NT2/D1 (cell line): ENCODE measurements at regions not wholly inside any gene's neighbourhood (a gene's known extent, or its start where the extent isn't known, plus 50 kb on each side); places are given as distances from the start of the nearest gene placed in this dataset.

Experiments used
- SUZ12 ChIP-seq: IDR thresholded peaks from 2 replicates; pipeline ENCODE4 v1.6.1; 2011; ENCODE audit not compliant: insufficient read length, insufficient read depth; ENCODE audit errors: extremely low read depth
- YY1 ChIP-seq: IDR thresholded peaks from 2 replicates; pipeline ENCODE4 v1.6.1; 2011; ENCODE audit not compliant: insufficient read length, insufficient read depth
- ZNF274 ChIP-seq: IDR thresholded peaks from 2 replicates; pipeline ENCODE4 v1.6.1; 2011; ENCODE audit warnings: mild to moderate bottlenecking, low read depth, low read length

DNA sequence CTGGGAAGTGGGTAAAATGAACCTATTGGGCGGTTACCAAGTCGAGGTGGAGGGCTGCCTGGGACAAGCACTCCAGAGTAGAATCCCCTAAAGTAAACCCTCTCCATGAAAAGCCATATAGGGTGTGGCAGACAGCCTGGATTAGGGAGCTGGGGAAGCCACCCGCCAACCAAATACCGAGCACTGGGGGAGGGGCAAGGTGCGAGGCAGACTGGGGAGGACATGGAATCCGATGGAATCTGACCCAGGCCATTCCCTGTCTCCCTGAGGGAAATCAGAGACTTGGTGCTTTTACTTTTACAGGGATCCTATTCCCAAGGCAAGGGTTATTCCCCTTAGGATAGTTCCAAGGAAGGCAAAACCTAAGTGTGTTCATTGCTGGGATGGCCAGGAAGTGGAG is 130.9 kb upstream of the HSD17B12 start:
- TF ChIP-seq ZNF274 (no peak), YY1 (no peak), SUZ12 (no peak)
